H9 (cell line): ENCODE measurements at regions not wholly inside any gene's neighbourhood (a gene's known extent, or its start where the extent isn't known, plus 50 kb on each side); places are given as distances from the start of the nearest gene placed in this dataset.

Source experiments
- DNase-seq: peaks from one replicate; pipeline ENCODE4 v3.0.0-alpha.2; 2017
- H2AFZ ChIP-seq: one replicate; pipeline ENCODE4 v1.6.1; 2013; ENCODE audit warnings: mild to moderate bottlenecking, low read length, control low read depth, moderate library complexity
- H2AK5ac ChIP-seq: 2 replicates; pipeline ENCODE4 v1.6.1; 2013; ENCODE audit warnings: low read length, control low read depth, mixed read lengths; ENCODE audit not compliant: insufficient read length
- H2BK120ac ChIP-seq: one replicate; pipeline ENCODE4 v1.6.1; 2013; ENCODE audit warnings: low read depth, mild to moderate bottlenecking, low read length, control low read depth, inconsistent platforms; ENCODE audit not compliant: poor library complexity, severe bottlenecking
- H2BK12ac ChIP-seq: 2 replicates; pipeline ENCODE4 v1.6.1; 2013; ENCODE audit warnings: low read length, control low read depth, mixed read lengths, low read depth; ENCODE audit not compliant: insufficient read length
- H2BK15ac ChIP-seq: 2 replicates; pipeline ENCODE4 v1.6.1; 2013; ENCODE audit warnings: low read depth, low read length, control low read depth
- H2BK20ac ChIP-seq: one replicate; pipeline ENCODE4 v1.6.1; 2013; ENCODE audit warnings: low read depth, mild to moderate bottlenecking, low read length, control low read depth, inconsistent platforms; ENCODE audit not compliant: poor library complexity, severe bottlenecking
- H2BK5ac ChIP-seq: 2 replicates; pipeline ENCODE4 v1.6.1; 2013; ENCODE audit warnings: low read length, control low read depth, mixed read lengths; ENCODE audit not compliant: insufficient read length
- H3K14ac ChIP-seq: 2 replicates; pipeline ENCODE4 v1.6.1; 2013; ENCODE audit warnings: low read length, control low read depth; ENCODE audit not compliant: insufficient read depth
- H3K18ac ChIP-seq: 2 replicates; pipeline ENCODE4 v1.6.1; 2013; ENCODE audit warnings: low read depth, mild to moderate bottlenecking, mixed read lengths, low read length, control low read depth; ENCODE audit not compliant: insufficient read length
- H3K23ac ChIP-seq: 2 replicates; pipeline ENCODE4 v1.6.1; 2013; ENCODE audit warnings: low read length, control low read depth, mixed read lengths, low read depth; ENCODE audit not compliant: insufficient read length
- H3K23me2 ChIP-seq: 2 replicates; pipeline ENCODE4 v1.6.1; 2013; ENCODE audit warnings: low read depth, mild to moderate bottlenecking, mixed read lengths, low read length, control low read depth; ENCODE audit not compliant: insufficient read length, poor library complexity, severe bottlenecking
- H3K27ac ChIP-seq: 2 replicates; pipeline ENCODE4 v1.5.1; 2013; ENCODE audit warnings: low read length, control low read depth, mixed read lengths, low read depth; ENCODE audit not compliant: insufficient read length
- H3K27me3 ChIP-seq: 2 replicates; pipeline ENCODE4 v1.6.1; 2013; ENCODE audit warnings: low read length, control low read depth, inconsistent platforms; ENCODE audit not compliant: insufficient read depth
- H3K4ac ChIP-seq: 2 replicates; pipeline ENCODE4 v1.6.1; 2013; ENCODE audit warnings: low read depth, mild to moderate bottlenecking, control low read depth, inconsistent platforms, low read length, moderate library complexity
- H3K4me1 ChIP-seq: 2 replicates; pipeline ENCODE4 v1.6.1; 2013; ENCODE audit warnings: low read length, control low read depth, inconsistent platforms; ENCODE audit not compliant: insufficient read depth
- H3K4me2 ChIP-seq: 2 replicates; pipeline ENCODE4 v1.6.1; 2013; ENCODE audit warnings: low read length, control low read depth, mixed read lengths; ENCODE audit not compliant: insufficient read length, insufficient read depth
- H3K56ac ChIP-seq: 2 replicates; pipeline ENCODE4 v1.6.1; 2013; ENCODE audit warnings: low read depth, mild to moderate bottlenecking, mixed read lengths, low read length, control low read depth; ENCODE audit not compliant: insufficient read length
- H3K79me1 ChIP-seq: 2 replicates; pipeline ENCODE4 v1.6.1; 2013; ENCODE audit warnings: low read depth, mild to moderate bottlenecking, moderate library complexity, low read length, control low read depth, inconsistent platforms; ENCODE audit not compliant: insufficient read depth, poor library complexity, severe bottlenecking
- H3K79me2 ChIP-seq: 2 replicates; pipeline ENCODE4 v1.6.1; 2013; ENCODE audit warnings: low read length, control low read depth, inconsistent platforms; ENCODE audit not compliant: insufficient read depth
- H3K9ac ChIP-seq: 2 replicates; pipeline ENCODE4 v1.6.1; 2013; ENCODE audit warnings: low read length, control low read depth, mixed read lengths; ENCODE audit not compliant: insufficient read length; ENCODE audit errors: extremely low read depth
- H3K9me3 ChIP-seq: one replicate; pipeline ENCODE4 v1.6.1; 2013; ENCODE audit warnings: low read depth, low read length, inconsistent platforms; ENCODE audit not compliant: control insufficient read depth
- H3T11ph ChIP-seq: one replicate; pipeline ENCODE4 v1.6.1; 2013; ENCODE audit warnings: mild to moderate bottlenecking, low read length, control low read depth, inconsistent platforms
- H4K20me1 ChIP-seq: one replicate; pipeline ENCODE4 v1.6.1; 2013; ENCODE audit not compliant: control insufficient read depth, insufficient read length, insufficient read depth
- H4K5ac ChIP-seq: 2 replicates; pipeline ENCODE4 v1.6.1; 2013; ENCODE audit warnings: low read depth, mild to moderate bottlenecking, mixed read lengths, low read length, control low read depth; ENCODE audit not compliant: insufficient read length
- H4K8ac ChIP-seq: replicated peaks from 2 replicates; pipeline ENCODE4 v1.6.1; 2013; ENCODE audit warnings: low read length, control low read depth, mixed read lengths, low read depth; ENCODE audit not compliant: insufficient read length
- H4K91ac ChIP-seq: 2 replicates; pipeline ENCODE4 v1.6.1; 2013; ENCODE audit warnings: low read depth, mild to moderate bottlenecking, moderate library complexity, mixed read lengths, low read length, control low read depth; ENCODE audit not compliant: insufficient read length
- H3K27ac Mint-ChIP-seq, 3 experiments: 2 replicates in 2 of 3; 3 replicates in 1 of 3; pipeline ENCODE4 v1.8.0; 2020 to 2021; ENCODE audit warnings: mixed read lengths in 3 of 3, mild to moderate bottlenecking in 1 of 3, moderate library complexity in 1 of 3
- H3K27me3 Mint-ChIP-seq: 2 replicates; pipeline ENCODE4 v1.8.0; 2021; ENCODE audit warnings: low read depth, mild to moderate bottlenecking, moderate library complexity, mixed read lengths
- H3K36me3 Mint-ChIP-seq, 3 experiments: 2 replicates in 2 of 3; 3 replicates in 1 of 3; pipeline ENCODE4 v1.8.0; 2020 to 2021; ENCODE audit warnings: low read depth in 3 of 3, mixed read lengths in 3 of 3; ENCODE audit not compliant: insufficient read depth in 1 of 3
- H3K4me1 Mint-ChIP-seq, 2 experiments: 2 replicates each; pipeline ENCODE4 v1.8.0; 2020; ENCODE audit warnings: mixed read lengths in 2 of 2
- H3K4me3 Mint-ChIP-seq, 2 experiments: 2 replicates in 1 of 2; 3 replicates in 1 of 2; pipeline ENCODE4 v1.8.0; 2020 to 2021; ENCODE audit warnings: mild to moderate bottlenecking in 2 of 2, mixed read lengths in 2 of 2, moderate library complexity in 1 of 2
- H3K9me3 Mint-ChIP-seq, 2 experiments: 2 replicates in 1 of 2; 3 replicates in 1 of 2; pipeline ENCODE4 v1.8.0; 2020; ENCODE audit warnings: mild to moderate bottlenecking in 2 of 2, mixed read lengths in 2 of 2, moderate library complexity in 1 of 2
- CTCF ChIP-seq: fragments of 200-600 bp; sonication (generic); conservative IDR thresholded peaks from 3 replicates; pipeline ENCODE4 v1.8.0; 2021; ENCODE audit warnings: antibody characterized with exemption, mild to moderate bottlenecking
- WGBS: extraction: QIAGEN DNeasy Blood & Tissue Kit; methylation state at CpG from one replicate; pipeline ENCODE4 v1.1.7; 2013; ENCODE audit warnings: missing lambda C conversion rate, low lambda C conversion rate, mixed read lengths; ENCODE audit not compliant: insufficient read length; ENCODE audit errors: extremely low coverage; 5-methylcytosine and 5-hydroxymethylcytosine counted together

- H3K14ac ChIP-seq: no peak overlapping the region
- Mint-ChIP-seq H3K9me3 (no peaks in the 10 kb centered on the region; a peak in 1 of 5 replicates), H3K4me3 (no peak overlapping the region), H3K4me1 (peaks cover 5 to 8% of the 10 kb centered on the region in 2 experiments), H3K36me3 (no peaks in the 10 kb centered on the region), H3K27ac (no peak overlapping the region), H3K27me3 (peaks cover 24% of the 10 kb centered on the region)
- no peak overlapping the region for H2BK12ac ChIP-seq
- no peak overlapping the region for H4K91ac ChIP-seq
- no peaks in the 10 kb centered on the region for H3K9me3 ChIP-seq
- WGBS: no CpG with 5 or more reads among the region's 7 CpGs
- no peaks in the 10 kb centered on the region for H4K20me1 ChIP-seq
- H3T11ph ChIP-seq: no peak overlapping the region
- no peak overlapping the region for H4K8ac ChIP-seq
- no peak overlapping the region for H3K18ac ChIP-seq
- H3K4me2 ChIP-seq: no peak overlapping the region
- no peaks in the 10 kb centered on the region for H3K79me1 ChIP-seq
- H2AK5ac ChIP-seq: no peak overlapping the region
- H3K79me2 ChIP-seq: no peaks in the 10 kb centered on the region
- no peaks in the 10 kb centered on the region for H3K23me2 ChIP-seq
- H3K4ac ChIP-seq: no peak overlapping the region
- no peak overlapping the region for H2AFZ ChIP-seq
- H3K9ac ChIP-seq: no peak overlapping the region
- no peak overlapping the region for H2BK20ac ChIP-seq
- H3K27me3 ChIP-seq: no peaks in the 10 kb centered on the region
- no peaks in the 10 kb centered on the region for H3K4me1 ChIP-seq
- H4K5ac ChIP-seq: no peak overlapping the region
- no peak overlapping the region for H3K27ac ChIP-seq
- H3K56ac ChIP-seq: no peak overlapping the region
- H2BK120ac ChIP-seq: no peak overlapping the region
- no peak overlapping the region for H2BK5ac ChIP-seq
- DNase-seq: no peak
- no peak overlapping the region for H3K23ac ChIP-seq
- H2BK15ac ChIP-seq: no peak overlapping the region
- TF ChIP-seq CTCF: no peak
Measured at GRCh38 chr5:175778951-175779503, 92.4 kb upstream of the CPLX2 start.
